ENCODE measurements at regions not wholly inside any gene's neighbourhood (a gene's known extent, or its start where the extent isn't known, plus 50 kb on each side); places are given as distances from the start of the nearest gene placed in this dataset.
A peak's percentile ranks its signal among the peaks of the same experiment; 100 is the strongest.

DNA sequence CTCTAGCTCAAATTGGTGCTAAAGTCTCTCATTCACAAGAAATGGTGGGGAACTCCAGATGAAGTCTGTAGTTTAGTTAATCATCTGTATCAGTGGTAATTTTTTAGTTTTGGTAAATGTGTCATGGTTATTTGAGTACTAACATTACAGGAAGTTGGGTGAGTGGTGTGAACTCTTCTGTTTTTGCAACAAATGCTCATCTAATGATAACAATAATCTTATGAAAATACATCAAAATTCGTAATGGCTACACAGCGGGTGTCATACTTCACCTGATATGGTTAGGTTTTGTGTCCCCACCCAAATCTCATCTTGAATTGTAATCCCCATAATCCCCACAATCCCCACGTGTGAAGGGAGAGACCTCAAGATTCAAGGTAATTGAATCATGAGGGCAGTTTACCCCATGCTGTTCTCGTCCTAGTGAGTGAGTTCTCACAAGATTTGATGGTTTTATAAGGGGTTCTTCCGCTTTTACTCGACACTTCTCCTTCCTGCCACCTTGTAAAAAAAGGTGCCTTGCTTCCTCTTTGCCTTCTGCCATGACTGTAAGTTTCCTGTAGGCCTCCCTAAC lies 209.3 kb upstream of the FOXN3 start:
- DNase-seq, result peak; percentile 51

DNA sequence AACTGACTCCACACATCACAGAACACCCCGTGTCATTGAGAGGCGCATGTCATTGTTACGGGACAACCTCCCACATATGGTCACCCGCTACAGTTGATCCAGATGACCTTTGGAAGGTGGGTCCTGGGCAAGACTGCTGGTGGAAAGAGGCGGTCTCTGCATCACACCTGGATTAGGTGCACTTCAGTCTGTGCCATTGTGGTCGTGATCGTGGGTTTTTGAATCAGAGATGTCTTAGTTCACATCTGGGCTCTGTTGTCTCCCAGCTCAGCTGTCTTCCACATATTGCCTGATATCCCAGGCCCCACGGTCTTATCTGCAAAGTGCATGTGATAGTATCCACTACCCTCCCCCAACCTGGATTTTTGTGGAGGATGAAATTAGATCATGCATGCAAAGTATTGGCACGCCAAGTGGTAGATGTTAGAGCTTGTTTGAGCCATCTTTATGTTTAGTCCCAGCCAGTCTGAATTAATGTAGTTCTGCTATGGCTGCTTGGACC lies 208.7 kb upstream of the FOXN3 start:
- no peak for DNase-seq

DNA sequence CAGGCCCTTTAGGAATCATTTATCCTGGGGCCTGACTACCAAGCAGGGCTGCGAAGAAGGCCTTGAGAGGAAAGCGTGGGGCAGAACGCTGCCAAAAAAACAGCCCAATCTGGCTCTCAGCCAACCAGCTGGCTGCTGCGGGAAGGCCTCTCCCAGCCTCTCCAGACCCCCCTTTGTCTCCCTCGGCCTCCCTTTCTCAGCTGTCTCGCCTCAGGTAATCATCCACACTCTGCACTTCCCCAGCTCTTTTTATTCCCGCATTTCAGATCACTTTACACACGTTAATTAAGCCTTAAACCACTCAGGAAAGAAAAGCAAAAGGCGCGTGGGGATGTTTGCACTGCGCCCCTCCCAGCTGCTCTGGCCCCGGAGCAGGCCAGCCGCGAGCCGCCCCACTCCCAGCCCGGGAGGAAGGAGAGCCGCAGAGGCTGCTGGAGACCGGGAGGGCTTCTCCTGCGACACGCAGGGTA lies 208.2 kb upstream of the FOXN3 start:
- no peak for DNase-seq

DNA sequence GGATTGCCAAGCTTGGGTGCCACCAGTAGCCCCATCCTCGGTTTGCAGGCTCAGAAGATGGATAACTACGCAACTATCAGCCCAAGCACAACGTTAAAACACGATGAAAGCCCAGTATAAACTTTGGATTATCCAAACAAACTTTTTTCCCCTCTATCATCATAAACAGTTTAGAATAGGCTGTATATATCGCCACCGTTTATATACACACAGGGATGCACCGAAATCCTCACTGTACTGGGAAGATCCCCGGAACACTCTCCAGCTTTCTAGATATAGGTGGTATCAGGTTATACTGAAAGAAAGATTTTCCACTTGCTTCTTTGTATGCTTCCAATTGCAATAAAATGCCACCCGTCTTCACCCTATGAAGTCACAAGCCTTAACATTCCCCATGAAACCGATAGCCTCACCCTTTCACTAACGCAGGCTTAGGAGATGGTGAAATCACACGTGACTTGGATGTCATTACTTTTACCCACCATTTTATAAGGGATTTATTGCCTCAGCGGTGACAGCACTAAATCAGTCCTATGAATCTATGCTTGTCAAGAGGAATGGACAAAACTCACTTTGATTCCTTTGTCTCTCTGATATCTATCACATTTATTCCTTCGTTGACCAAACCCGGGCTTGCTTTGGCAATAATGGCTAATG lies 207.6 kb upstream of the FOXN3 start:
- DNase-seq, result no peak

DNA sequence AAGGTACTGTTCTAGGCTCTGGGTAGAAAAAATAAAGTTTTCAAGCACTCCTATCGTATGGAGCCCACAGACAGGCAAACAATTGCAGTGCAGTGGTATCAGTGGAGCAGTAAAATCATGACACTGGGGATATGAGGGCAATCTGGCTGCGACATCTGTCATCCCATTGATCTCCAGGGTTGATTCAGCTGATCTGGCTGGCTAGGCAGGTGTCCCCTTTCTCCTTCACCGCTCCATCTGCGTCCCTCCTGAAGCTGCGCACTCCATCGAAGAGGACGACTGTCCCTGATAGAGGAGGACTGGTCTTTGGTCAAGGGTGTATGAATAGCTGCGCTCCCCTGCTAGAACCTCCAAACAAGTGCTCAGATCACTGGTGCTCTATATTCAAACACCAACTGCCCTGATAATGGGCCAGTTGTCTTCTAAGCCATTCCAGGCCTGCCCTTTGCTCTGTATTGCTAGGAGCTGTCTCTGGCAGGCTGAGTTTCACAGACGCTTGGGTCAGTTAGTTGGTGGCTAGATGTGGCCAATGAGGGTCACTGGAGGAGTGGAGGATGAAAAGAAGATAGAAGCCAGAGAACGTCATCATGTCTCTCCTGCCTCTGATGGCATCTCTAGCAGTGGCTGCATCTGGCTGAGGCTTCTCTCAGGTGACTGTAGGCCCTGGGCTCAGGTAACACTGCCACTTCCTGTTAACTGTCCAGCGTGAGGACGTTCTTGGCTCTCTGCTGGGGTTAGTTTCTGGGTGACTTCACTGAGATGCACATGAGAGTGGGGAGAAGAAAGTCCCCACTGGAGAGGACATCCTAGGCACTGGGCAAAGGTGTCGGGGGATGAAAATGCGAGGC lies 205.0 kb upstream of the FOXN3 start:
- no peak for DNase-seq

DNA sequence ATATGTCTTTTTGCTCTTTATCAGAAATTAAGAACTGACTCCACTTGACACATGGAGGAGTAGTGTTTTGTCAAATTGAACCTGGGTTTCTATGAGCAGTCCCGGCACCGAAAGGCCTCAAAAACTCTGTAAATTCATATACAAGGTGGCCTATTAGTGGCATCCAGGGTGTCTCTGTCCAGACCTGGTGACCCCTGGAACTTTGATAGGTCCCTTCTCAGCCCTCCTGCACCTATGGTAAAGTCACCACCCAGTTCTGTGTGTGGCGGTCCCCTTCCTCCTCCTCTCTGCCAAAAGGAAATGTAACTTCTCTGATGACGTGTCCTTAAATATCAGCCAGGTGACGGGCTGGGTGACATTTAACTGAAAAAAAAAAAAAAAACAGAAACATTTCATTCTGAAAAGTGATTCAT lies 204.0 kb upstream of the FOXN3 start:
- DNase-seq, result peak; percentile 70

DNA sequence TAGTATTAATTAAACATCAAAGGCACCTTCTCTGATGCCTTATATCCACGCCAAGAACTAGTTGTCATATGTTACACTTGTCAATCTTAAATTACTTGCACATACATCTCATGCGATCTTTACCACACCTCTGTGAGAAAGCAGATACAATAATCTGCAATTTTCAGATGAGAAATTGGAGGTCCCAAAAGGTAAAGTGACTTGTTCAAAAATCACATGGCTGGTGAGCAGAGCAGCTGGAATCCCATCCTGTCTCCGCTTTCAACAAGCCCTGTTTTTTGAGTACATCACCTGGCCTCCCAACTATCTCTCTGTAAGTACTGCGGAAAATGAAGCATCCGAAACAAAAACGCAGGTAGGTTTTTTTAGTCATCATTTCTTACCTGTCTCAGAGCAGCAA lies 203.4 kb upstream of the FOXN3 start:
- no peak for DNase-seq

DNA sequence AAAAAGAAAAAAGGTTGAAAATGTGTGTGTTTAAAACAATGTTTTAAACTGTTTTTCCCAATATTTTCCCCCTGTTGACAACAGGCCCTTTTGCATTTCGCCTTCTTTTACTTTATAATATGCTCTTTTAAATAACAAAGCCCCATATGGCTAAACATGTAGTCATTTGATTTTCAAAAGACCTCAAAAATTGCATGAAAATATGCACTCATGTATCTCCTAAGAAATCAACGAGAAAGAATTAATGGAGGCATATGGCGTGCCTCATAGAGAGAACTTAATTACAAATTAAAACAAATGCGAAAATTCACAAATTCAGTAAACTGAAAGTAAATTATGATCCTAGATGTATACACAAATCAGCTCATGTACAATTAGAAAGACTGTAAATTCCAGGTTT lies 202.6 kb upstream of the FOXN3 start:
- no peak for DNase-seq

DNA sequence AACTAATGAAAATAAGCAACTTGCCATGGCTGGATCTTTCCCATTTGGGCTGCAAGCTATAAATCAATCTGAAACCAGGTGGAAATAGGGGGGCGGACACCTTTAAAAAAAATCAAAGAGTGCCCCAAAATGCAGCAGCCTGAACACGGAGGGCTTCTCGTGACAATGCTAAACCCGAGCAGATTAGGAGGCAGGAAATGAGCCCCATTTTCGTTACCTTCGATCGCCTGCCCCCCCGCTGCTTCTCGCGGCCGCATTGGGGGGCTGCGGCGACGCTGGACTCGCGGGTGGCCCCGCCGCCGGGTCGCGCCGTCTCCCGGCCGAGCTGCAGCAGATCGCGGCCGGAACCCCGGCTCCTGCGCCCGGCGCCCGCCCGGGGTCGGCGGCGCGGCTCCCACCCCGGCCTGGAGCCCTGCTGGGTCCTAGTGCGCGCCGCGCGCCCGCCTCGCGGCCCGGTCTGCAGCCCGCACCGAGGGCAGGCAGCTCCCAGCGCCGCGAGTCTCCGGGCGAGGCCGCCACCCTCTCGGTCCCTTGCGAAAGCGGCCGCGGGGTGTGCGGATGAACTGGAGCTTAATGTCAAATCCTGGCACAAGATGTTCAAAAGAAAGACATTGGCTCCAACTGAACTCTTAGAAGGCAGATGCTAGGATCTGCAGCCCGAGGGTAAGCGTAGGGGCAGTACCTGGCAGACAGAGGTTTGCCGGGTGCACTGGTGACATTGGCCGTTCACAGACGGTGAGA lies 201.9 kb upstream of the FOXN3 start:
- peak; percentile 67 for DNase-seq

DNA sequence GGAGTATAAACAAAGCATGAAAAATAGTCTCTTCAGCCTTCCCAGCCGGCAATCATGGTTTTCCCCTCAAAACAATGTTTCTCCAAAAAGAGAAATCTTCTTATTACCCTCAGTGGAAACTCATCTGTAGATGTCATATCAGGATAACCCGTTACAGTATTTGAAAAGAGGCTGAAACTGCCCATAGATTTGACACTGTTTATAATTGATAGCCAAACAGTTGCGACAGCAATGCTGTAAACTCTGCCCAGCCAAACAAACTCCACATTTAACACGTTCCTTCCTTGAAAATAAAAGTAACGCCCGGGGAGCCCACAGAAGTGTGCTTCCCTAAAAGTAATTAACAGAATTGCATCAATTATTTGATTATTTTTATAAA lies 201.3 kb upstream of the FOXN3 start:
- no peak for DNase-seq

DNA sequence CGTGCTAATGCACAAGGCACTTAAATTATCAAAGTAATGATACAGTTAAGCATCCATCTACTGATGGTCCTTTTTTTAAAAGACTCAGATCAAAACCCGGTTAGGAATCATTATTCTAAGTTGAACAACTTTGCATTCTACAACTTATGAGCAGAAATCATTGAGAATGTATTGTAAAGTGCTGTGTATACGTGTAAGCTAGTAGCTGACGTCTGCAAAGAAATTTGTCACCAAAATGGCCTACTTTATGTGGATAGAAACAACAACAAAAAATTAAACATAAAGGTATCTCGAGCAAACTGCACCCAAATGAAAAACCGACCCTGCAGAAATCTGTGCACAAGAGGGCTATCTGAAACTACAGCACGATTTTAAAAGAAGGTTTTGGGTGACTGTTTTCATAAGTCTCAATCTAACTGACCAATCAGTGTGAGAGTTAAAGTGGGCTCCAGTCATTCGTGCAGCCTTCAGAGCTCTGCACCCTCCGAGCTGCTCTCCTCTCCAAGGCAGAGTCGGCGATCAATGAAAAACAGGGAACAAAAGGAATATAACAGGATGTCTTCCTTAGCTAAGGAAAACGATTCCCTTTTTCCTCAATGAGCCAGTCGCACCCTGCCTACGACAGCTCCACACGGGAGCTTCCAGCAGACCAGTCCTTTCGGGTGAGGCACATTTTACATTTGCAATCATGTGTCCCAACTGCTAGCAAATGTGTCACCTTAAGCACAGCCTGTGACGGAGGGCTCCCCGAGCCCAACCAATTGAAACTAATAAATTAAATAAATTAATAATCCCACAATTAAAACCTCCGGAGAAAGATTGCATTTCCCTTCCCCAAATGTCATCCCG lies 200.7 kb upstream of the FOXN3 start:
- DNase-seq, result peak; percentile 42

DNA sequence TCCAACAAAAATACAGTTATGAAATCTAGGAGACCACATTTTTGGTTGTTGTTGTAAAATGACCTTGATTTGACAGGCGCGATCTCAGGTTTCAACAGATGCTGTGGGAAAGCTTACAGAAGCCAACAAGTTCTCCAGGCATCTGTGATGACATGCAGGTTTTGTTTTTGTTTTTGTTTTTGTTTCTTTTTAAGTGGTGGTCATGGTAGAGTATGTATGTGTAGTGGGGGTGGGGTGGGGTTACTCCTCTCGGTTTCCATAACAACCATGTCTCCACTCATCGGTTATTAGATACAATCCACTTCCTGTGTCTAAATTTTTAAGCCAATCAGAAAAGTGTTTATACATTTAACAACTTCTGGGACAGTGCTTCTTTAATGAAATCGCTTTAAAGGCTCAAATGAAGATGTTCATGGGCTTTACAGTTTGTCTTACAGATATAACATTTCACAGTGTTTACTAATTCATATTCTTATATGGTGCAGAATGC lies 199.9 kb upstream of the FOXN3 start:
- peak; percentile 43 for DNase-seq

DNA sequence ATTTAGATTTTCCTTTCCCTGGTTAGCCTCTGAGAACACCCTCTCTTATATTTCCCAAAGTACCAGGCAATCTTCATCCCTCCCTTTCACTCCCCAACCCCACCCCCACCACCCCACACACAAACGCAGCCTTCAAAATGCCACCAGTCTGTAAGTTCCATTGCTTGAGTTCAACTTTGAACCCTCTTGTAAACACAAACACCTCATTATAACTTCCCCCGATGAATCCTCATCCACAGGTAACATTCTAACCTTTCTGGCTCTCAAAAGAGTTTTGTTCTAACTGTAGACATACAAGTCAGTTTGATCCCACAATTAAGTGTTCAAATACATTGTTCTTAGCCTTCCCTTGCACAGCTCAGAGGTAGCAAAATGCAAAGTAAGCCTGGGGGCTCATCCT lies 199.4 kb upstream of the FOXN3 start:
- no peak for DNase-seq

DNA sequence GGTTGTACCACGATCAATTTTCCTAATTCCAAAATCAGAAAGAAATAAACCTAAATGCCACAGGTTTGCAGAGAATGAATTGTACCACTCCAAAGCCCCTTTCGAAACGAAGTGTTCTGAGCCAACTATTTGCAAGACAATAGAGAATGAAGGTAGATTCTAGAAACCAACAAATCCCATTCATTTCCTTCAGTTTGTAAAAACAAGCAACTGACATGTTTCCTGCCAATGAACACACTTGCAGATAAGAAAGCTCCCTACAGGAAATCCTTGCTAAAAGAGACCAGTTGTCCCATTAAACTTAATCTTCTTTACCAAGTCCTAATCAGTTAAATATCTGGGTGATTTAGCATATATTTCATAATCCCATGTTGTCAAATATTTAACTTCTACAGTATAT lies 198.4 kb upstream of the FOXN3 start:
- no peak for DNase-seq

DNA sequence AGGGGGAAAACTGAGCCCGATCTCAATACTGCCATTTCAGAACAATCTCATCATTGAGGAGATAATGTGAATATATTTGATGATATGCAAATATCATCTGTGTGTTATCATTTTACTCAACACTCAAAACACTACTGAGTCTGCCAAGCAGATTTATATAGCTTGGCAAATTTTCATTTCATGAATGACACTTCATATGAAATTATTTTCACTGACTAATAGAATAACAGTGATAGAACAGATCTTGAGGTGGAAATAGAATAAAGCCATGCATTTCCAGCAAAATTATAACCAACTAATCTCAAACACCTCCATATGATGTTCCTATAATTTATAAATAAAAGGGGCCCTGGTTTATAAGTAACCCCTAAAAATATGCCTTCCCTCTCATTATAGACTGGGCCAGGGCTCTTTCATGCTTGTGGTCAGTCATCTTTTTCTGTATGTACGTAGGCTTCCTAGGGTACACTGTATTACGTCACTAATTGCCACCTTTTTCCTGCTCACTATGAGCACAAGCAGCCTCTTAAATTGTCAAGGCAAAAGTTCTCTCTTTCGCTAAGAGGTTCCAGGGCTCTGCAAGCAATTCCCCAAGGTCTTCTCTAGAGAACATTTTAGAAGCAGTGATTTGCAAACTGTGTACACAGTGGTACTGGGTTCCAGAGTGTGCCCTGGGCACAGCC lies 197.1 kb upstream of the FOXN3 start:
- no peak for DNase-seq

DNA sequence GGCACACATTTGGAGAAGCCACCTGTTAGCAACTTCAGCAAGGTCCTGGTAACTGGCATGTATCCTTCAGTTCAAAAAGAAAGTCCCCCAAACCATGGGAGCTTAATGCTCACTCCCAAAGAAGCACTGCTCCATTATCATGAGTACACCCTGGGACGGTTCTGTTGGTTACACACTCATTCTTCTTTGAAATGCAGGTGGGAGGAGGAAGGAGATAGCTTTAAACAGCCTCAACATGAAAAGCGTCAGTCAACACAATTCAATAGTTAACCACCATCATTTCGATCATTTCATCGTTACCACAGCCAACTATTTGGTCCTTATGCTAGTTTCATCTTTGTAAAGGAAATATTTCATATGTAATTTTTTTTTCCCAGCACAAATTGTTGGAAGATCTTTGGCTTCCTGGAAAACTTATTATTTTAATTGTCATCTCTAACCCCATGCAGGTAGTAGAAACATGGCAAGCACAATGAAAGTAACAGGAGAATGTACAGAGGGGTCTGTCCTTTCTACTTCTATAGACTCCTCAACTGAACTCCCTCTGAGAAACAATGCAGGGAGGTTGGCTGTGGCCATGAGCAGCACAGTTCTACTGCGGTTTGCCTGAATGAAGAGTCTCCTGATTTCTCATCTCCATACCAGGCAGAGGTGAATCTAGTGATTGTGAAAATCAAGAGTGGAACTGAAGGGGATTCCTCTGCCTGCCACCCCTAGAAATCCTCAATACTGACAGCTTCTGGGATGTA lies 196.4 kb upstream of the FOXN3 start:
- peak; percentile 62 for DNase-seq

DNA sequence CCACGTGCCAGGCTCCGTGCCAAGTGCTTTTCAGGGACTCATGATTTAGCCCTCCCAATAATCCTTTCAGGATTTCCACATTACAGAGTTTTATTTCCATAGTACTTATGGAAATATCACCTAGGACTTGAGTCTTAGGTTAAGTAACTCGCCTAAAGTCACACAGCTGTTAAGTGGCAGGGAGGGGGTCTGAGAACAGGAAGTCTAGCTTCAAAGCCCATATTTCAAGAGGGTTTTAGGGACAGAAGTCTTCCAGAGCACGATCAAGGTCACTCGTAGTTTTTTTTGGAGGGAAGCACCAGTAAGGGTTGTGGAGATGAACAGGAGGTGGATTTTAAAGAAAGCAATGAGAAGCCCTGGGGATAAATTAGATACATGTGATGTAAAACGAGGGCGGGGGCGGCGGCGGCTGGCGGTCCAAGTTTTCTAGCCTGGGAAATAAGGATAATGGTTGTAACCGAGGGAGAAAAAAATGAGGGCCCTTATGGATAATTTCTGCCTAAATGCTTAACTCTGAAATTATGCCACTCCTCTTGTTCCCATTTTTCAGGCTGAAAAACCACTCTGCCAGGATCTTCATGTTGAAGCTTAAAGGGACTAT lies 192.6 kb upstream of the FOXN3 start:
- no peak for DNase-seq

DNA sequence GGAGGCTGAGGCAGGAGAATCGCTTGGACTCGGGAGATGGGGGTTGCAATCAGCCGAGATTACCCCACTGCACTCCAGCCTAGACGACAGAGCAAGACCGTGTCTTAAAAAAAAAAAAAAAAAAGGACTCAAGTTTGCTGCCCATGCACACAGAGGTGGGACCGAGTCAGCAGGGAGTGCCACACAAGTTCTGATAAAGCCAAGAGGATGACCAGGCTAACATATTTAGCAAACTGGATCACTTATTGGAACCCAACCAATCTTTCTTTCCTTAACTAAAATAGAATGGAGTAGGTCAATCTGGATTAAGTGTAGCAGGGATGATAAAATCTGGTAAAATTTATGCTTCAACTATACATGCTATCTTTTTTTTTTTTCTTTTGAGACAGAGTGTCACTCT lies 190.4 kb upstream of the FOXN3 start:
- no peak for DNase-seq

DNA sequence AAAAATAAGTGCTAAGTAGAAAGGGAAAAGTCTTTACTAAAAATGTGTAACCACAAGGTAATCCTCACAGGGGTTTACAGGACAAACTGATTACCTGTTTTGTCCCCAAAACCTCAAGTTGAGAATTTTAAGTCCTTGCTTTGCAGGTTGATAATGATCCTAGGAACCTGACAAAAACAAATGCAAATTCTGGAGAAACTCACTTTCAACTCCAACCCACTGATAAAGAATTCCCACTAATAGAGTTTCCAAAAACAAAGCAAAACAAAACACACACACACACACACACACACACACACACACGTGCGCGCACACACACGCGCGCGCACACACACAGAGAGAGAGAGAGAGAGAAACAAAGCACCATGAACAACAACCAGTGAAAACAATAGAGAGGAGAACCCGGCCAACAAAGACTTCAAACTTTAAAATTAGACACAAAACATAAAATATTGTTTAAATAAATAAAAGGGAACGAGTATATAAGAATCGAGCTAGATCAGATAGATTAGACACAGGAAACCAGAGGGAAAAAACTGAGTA lies 187.0 kb upstream of the FOXN3 start:
- no peak for DNase-seq
